ENCODE measurements at regions not wholly inside any gene's neighbourhood (a gene's known extent, or its start where the extent isn't known, plus 50 kb on each side); places are given as distances from the start of the nearest gene placed in this dataset.
"Not testable (repeated sequence)": the region's sequence is repeated elsewhere in the genome, so short reads cannot be mapped to it uniquely, and the experiment has no call there.

DNA sequence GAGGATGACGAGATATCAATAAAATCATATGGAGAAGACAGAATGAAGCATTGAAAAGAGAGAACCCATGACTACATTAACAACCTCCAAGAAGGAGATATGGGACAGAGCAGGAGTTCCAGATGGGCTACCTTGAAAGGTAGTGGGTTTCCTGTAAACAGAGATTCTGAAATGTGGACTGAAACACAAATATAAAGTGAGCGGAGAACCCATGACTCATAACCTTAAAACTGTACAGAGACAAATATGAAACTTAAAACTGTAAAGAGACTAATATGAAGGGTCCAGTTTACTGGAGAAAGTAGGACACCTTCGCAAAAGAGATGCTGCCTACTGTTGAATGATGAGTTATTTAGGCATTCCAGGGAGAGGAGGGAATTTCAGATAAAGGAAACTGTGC is 383.7 kb downstream of the CAAP1 start:
- no peak for DNase-seq (ENCODE audit: low read depth in 3 of 3, low spot score in 1 of 3)

DNA sequence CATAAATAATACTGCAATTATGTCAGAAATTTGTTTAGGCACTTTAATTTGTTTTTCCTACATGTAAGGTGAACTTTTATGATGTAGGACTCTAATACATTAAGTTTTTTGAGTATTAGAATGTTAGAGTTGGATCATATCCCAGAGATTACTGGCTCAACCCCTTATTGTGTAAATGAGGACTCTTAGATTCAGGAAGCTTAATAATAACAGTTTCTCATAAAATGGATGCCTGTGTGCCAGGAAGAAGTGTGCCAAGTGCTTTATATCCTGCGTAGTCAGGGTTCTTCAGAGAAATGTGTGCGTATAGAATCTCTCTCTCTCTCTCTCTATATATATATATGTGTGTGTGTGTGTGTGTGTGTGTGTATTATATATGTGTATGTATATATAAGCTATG is 388.5 kb downstream of the CAAP1 start:
- no peak for DNase-seq (ENCODE audit: low read depth in 3 of 3, low spot score in 1 of 3)

DNA sequence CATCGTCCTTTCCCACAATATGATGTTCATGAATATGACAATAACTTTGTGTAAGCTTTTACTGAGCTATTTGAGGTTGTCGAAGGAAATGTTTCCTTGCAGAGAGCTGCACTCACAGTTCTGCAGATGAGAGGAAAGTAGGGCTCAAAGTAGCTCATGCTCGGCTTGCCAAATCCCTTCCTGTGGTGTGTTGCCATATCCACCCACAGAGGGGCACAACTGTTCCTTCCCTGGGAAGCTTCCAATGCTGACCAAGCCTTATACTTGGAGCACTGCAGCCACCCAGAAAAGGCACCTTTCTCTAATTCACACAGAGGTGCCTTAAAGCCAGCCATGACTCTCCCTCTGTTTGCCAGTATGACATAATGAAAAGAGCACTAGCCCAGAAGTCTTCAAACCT is 390.3 kb downstream of the CAAP1 start:
- no peak for DNase-seq (ENCODE audit: low read depth in 3 of 3, low spot score in 1 of 3)

DNA sequence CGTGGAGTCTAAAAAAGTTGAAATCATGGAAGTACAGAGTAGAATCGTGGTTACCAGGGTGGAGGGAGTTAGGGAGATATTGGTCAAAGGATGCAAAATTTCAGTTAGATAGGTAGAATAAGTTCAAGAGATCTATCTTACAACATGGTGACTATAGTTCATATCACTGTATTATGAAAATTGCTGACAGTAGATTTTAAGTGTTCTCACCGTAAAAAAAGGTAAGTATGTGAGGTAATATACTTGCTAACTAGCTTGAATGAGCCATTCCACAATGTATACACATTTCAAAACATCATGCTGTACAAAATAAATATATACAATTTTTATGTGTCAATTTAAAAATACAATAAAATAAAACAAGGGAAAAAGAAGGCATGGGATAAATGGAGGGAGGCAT is 392.1 kb downstream of the CAAP1 start:
- DNase-seq (ENCODE audit: low read depth in 3 of 3, low spot score in 1 of 3): no peak

DNA sequence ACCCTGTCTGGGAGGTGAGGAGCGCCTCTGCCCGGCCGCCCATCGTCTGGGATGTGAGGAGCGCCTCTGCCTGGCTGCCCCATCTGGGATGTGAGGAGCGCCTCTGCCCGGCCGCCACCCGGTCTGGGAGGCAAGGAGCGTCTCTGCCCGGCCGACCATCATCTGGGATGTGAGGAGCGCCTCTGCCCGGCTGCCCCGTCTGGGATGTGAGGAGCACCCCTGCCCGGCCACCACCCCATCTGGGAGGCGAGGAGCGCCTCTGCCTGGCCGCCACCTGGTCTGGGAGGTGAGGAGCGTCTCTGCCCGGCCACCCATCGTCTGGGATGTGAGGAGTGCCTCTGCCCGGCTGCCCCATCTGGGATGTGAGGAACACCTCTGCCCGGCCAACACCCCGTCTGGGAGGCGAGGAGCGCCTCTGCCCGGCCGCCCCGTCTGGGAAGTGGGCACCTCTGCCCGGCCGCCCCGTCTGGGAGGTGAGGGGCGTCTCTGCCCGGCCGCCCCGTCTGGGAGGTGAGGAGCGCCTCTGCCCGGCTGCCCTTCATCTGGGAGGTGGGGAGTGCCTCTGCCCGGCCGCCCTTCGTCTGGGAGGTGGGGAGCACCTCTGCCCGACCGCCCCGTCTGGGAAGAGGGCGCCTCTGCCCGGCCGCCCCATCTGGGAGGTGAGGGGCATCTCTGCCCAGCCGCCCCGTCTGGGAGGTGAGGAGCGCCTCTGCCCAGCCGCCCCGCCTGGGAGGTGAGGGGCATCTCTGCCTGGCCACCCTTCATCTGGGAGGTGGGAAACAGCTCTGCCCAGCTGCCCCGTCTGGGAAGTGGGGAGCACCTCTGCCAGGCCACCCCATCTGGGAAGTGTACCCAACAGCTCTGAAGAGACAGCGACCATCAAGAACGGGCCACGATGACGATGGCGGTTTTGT is 399.7 kb downstream of the CAAP1 start:
- not testable (repeated sequence) for DNase-seq (ENCODE audit: low read depth in 3 of 3, low spot score in 1 of 3)

DNA sequence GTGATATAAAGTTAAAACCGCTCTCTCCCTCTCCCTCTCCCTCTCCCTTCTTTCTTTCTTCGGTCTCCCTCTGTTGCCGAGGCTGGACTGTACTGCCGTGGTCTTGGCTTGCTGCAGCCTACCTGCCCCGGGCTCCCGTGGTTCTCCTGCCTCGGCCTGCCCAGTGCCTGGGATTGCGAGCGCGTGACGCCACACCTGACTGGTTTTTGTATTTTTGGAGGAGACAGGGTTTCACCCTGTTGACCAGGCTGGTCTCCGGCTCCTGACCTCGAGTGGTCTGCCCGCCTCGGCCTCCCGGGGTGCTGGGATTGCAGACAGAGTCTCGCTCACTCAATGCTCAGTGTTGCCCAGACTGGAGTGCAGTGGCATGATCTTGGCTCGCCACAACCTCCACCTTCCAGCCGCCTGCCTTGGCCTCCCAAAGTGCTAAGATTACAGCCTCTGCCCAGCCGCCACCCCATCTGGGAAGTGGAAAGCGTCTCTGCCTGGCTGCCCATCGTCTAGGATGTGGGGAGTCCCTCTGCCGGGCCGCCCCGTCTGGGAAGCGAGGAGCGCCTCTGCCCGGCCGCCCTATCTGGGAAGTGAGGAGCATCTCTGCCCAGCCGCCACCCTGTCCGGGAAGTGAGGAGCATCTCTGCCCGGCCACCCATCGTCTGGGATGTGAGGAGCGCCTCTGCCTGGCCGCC is 400.5 kb downstream of the CAAP1 start:
- DNase-seq (ENCODE audit: low read depth in 3 of 3, low spot score in 1 of 3): not testable (repeated sequence)

DNA sequence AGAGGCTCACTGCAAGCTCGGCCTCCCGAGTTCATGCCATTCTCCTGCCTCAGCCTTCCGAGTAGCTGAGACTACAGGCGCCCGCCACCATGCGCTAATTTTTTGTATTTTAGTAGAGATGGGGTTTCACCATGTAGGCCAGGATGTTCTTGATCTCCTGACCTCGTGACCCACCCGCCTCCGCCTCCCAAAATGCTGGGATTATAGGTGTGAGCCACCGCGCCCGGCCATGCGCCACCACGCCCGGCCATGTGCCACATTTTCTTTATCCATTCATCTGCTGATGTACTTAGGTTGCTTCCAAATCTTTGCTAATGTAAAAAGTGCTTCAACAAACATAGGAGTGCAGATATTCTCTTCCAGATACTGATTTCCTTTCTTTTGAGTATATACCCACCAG is 408.6 kb downstream of the CAAP1 start:
- no peak for DNase-seq (ENCODE audit: low read depth in 3 of 3, low spot score in 1 of 3)

DNA sequence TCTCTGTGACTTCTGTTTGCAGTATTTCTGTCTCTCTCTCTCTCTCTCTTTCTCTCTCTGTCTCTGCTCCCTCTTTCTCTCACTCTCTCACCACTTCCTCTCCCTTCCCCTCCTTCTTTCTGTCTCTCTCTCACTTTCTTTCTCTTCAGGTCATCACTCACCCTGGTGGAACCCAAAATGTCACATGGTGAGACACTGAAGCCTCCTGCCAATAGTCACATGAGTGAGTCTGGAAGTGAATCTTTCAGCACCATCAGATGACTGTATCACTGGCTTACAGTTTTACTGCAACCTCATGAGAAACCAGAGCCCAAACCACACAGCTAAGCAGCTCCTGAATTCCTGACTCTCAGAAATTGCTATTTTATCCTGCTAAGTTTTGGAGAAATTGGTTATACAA is 414.6 kb downstream of the CAAP1 start:
- no peak for DNase-seq (ENCODE audit: low read depth in 3 of 3, low spot score in 1 of 3)

DNA sequence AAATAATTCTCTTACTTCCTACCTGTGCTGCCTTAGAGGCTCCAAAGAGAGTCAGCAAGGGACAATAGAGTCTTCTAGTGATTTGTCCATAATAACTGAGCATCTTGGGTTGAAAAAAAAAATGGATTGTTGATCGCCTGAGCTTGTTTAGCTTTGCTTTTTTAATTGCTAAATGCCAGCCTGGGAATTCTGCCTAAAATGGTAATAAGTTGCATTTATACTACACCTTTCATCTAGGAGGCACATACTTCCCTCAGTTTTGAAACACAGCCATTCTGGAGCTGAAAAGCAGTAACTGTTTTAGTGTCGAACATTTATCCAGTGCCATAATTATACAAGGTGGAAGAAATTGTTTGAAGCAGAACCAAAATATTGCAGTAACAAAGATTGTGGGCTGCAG is 421.3 kb downstream of the CAAP1 start:
- DNase-seq (ENCODE audit: low read depth in 3 of 3, low spot score in 1 of 3): no peak

DNA sequence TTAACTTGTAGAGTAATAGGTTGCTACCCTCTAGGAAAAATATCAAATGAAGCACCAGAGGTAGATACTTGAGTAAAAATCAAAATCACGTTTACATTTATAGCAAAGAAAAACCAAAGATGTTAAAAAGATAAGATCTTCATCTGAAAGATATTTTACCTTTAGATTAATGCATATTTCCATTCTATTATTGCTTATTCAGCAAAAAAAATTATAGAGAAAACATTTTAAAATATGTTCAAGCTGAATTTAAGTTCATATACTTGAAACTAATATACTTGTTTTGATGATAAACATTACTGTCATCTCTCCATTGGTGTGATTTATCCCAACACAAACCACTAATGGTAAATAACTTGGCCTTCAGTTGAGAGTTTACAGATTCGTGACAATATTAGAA is 422.3 kb downstream of the CAAP1 start:
- no peak for DNase-seq (ENCODE audit: low read depth in 3 of 3, low spot score in 1 of 3)

DNA sequence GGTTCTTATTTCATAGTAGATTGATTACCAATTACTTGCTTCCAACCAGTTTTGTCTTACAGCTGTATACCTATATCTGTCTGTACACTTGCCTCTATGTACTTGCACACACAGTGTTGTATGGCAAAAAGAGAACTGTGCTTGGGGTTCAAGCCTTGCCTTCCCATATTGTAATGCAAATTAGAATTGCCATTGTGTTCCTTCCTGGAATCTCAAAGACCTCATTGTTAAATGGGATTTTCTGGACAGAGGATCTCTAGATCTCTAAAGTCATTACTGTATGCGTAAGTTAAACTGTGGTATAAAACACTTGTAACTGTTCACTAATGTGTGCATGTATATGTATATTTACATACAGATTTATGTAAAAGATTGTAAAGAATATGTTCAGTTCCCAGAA is 428.8 kb downstream of the CAAP1 start:
- DNase-seq (ENCODE audit: low read depth in 3 of 3, low spot score in 1 of 3): no peak

DNA sequence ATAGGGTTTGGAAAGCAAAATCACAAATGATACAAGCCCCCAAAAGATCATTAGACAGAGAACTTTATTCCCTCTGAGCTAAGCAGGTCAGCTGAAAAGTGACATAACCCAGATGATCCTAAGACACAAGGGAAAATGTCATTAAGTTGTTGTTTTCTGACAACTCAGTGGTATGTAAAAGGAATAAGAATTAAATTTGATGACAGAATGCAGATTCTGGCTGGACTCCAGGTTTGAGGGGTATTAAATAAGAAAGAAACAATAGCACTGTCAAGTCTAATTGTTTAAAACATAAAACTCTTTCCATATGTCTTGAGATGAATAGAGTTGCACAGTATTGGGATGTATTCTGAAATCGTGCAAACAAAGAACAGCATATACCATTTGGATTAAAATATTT is 429.9 kb downstream of the CAAP1 start:
- DNase-seq (ENCODE audit: low read depth in 3 of 3, low spot score in 1 of 3): no peak

DNA sequence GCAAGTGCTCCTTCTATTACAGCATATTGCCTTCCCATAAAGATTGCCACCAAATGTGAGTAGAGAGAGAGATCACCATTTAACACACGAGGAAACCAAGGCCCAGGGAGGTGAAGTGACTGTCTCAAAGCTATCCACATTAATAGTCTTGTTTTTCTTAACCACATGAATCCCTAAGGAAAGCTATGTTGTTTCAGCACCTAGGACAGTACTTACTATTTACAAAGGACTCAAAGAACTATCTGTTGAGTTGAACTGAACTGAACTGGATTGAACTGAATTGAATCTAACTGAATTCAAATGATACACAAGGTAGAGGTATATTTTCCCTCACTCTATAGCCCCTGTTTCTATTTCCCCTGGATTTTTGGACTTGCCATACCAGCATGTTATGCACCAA is 430.4 kb downstream of the CAAP1 start:
- DNase-seq (ENCODE audit: low read depth in 3 of 3, low spot score in 1 of 3): no peak

DNA sequence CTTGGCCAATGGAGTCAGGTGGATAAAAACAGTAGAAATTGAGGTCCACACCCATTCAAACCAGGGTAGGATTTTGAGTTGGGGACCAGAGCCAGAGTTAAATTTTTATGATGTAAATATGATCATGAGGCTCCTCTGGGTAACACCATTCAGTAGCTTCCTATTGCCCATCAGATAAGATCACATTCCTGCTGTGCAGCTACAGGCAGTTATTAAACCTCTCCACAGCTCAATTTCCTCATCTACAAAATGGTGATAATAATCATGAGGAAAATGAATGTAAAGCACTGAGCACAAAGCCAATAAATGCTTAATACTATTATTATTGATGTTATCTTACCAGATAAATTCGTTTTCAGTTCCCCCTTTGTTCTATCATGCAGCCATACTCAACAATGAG is 432.0 kb downstream of the CAAP1 start:
- DNase-seq (ENCODE audit: low read depth in 3 of 3, low spot score in 1 of 3): no peak

DNA sequence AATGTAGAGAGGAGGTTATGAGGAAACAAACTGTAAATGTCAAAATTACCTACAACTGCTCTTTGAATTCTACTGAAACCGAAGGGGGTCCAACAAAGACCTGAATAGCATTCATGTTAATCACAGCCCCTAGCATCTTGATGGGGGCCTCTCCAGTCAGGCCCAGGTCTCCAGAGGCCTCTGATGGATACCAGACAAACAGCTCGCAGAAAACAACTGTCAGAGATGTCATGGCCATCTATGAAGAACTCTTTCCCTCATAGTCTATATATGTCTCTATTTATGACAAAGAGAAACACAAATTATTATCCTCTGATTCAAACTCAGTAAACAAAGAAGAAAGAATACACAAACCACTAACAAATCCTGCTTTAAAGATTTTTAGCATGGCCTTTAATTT is 432.6 kb downstream of the CAAP1 start:
- DNase-seq (ENCODE audit: low read depth in 3 of 3, low spot score in 1 of 3): no peak

DNA sequence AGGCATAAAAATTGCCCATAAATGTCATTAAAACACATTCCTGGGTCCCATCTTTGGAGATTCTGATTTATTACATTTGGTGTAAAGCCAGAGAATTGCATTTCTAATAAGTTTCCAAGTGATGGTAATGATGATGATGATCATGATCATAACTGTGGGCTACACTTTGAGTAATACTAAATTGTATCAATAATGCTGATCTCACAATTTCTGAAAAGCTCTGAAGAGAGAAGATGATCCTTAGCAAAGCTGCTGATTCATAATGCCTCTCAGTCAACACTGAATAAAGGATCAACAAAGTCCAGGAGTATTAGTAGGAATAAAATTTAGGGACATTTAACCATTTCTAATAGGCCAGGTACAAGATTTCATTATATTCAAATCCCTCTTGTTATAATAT is 434.5 kb downstream of the CAAP1 start:
- DNase-seq (ENCODE audit: low read depth in 3 of 3, low spot score in 1 of 3): no peak

DNA sequence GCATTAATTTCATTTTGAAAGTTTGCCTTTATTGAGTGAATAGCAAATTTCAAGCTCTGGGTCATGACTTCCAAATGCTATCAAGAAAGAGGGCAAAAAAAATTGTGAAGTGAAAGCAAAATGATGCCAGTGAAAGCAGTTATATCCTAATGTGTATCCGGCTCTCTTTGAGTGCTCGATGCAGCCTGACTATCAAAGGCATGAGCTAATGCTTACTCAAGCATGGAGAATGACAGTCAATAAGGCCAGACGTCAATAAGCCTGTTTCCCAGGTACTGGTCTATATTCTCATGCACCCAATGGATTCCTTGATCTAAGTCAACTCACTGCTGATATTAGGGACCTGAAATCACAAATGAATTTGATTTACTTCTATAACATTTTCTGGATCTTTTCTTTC is 435.5 kb downstream of the CAAP1 start:
- no peak for DNase-seq (ENCODE audit: low read depth in 3 of 3, low spot score in 1 of 3)

DNA sequence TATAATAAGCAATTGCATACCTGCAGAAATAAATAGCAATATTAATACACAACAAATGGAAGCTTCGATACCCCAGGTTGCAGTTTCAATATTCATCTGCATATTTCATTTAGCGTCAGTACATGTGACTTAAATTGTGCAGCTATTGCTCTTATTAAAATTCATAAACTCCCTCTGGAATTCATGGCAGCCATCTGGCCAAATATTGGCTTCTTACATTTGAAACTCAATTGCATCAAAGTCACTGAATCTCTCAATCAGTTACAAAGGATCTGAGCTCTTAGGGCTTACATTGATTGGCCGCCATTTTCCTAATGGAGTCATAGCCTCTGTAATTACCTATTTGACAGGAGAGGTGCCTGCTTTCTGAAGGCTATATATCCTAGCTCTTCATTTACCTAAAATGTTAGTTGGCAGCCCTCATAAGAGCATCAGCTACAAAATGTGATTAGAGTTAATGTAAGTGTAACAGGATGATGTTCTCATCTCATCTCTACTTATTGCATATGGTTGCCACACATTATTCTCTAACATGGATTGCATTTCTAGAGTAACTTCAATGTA is 453.5 kb downstream of the CAAP1 start:
- no peak for DNase-seq (ENCODE audit: low read depth in 3 of 3, low spot score in 1 of 3)

DNA sequence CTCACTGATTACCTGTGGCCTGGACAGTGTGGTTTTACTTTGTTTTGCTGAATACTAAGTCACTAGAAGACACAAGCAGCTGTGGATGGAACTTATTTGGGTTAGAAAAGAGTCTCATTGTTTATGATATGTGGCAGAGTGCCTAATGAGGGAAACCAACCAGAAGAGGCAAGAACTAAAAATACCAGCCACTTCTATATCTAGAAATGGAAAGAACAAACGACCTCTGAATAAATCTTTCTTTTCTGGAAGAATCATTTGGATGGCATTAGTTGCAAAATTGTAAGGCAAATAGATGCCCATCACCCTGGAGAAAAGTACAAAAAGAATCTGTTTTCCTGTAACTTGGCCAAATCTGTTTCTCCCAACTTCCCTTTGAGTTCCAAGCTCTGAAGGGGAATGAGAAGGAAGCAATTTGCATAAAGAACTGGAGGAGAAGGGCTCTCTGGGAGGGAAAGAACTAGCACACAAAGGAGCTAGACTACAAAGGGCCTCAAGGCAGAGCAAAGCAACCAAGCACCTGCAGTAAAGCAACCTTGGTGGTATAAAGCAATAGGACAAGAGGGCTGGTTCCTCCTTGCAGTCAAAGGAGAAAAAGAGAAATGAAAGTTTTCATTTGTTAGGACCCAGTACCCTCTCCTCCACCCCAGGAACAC is 455.4 kb downstream of the CAAP1 start:
- no peak for DNase-seq (ENCODE audit: low read depth in 3 of 3, low spot score in 1 of 3)

DNA sequence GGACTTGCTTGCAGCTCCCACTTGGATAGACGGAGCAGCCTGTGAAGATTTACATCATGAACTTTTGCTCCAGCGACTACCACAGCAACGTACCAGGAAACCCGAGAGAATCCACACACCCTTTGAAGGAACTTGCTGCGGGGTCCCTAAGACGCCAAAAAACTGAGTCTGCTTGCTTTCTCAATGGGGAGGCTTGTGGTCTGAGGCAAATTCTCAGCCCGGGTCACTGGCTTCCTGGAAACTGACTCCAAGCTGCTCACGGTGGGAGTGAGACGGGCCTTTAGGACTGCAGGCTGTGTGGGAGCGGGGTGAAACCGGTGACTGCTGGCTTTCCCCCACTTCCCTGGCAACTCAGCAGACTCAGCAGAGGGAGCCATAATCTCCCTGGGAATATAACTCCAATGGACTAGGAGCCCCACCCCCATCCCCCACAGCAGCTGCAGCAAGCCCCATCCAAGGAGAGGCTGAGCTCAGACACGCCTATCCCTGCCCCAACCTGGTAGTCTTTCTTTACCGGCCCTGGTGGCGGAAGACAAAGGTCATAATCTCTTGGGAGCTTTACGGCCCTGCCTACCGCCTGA is 466.0 kb downstream of the CAAP1 start:
- no peak for DNase-seq (ENCODE audit: low read depth in 3 of 3, low spot score in 1 of 3)

DNA sequence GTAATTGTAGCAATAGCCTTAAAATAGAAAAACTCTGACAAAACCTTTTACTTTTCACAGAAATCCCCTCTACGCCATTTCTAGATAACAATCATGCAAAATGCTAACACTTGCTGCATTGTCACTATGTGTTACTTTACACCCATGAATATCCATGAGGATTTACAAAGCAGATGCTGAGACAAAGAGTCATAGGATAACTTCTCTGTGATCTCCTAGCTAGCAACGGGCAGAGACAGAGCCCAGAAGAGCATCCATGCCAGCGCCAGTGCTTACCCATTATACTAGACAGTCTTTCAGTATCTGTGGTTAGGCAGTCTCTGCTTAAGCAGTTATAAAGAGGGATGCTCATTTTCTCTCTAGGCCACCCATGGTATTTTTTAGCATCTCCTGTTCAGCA is 474.1 kb downstream of the CAAP1 start:
- no peak for DNase-seq (ENCODE audit: low read depth in 3 of 3, low spot score in 1 of 3)

DNA sequence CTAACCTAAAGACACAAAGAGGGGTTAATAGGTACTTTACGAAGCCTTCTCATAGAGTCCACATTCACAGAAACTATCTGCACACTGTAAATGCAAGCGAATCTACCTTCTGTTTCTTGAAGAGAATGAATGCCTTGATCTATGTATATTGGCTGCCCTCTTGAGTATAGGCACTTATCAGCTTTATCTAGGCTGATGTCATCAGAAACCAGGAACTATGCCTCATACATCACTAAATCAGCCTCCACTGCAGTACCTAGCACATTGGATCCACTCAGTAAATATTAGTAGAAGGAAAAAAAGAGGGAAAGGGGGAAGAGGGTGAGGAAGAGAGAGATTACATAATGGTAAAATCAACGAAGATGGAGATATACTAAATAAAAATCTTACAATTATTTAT is 477.1 kb downstream of the CAAP1 start:
- no peak for DNase-seq (ENCODE audit: low read depth in 3 of 3, low spot score in 1 of 3)
